Loucy (cell line): ENCODE measurements at regions not wholly inside any gene's neighbourhood (a gene's known extent, or its start where the extent isn't known, plus 50 kb on each side); places are given as distances from the start of the nearest gene placed in this dataset.

Experiments
- H2AFZ ChIP-seq: fragments of 200-600 bp; sonication (generic); 2 replicates; pipeline ENCODE4 v1.6.0; 2016; ENCODE audit warnings: antibody characterized with exemption, mild to moderate bottlenecking, low read length, moderate library complexity
- H3F3A ChIP-seq: fragments of 200-600 bp; 2 replicates; pipeline ENCODE4 v1.6.0; 2016; ENCODE audit warnings: antibody characterized with exemption, low read depth, mild to moderate bottlenecking
- H3K27me3 ChIP-seq: fragments of 200-600 bp; sonication (generic); 2 replicates; pipeline ENCODE4 v1.6.1; 2014; ENCODE audit warnings: low read length, mild to moderate bottlenecking; ENCODE audit not compliant: insufficient read depth, poor library complexity, severe bottlenecking
- H3K36me3 ChIP-seq: fragments of 200-600 bp; sonication (generic); 2 replicates; pipeline ENCODE4 v1.6.1; 2016; ENCODE audit warnings: low read length; ENCODE audit not compliant: insufficient read depth
- H3K4me1 ChIP-seq: fragments of 200-600 bp; sonication (generic); 2 replicates; pipeline ENCODE4 v1.5.1; 2014; ENCODE audit warnings: low read length, mild to moderate bottlenecking; ENCODE audit not compliant: insufficient read depth, poor library complexity, severe bottlenecking
- H3K4me2 ChIP-seq: fragments of 200-600 bp; sonication (generic); 2 replicates; pipeline ENCODE4 v1.6.0; 2014; ENCODE audit warnings: antibody characterized with exemption, low read length, low read depth, mild to moderate bottlenecking; ENCODE audit not compliant: poor library complexity, severe bottlenecking
- H3K4me3 ChIP-seq: fragments of 200-600 bp; sonication (generic); 2 replicates; pipeline ENCODE4 v1.5.1; 2014; ENCODE audit warnings: low read length, mild to moderate bottlenecking, mixed read lengths; ENCODE audit not compliant: poor library complexity, severe bottlenecking
- H3K79me2 ChIP-seq: fragments of 200-600 bp; sonication (generic); 2 replicates; pipeline ENCODE4 v1.6.1; 2014; ENCODE audit warnings: low read length; ENCODE audit not compliant: insufficient read depth
- H3K9ac ChIP-seq: fragments of 200-600 bp; sonication (generic); 2 replicates; pipeline ENCODE4 v1.6.0; 2014; ENCODE audit warnings: mild to moderate bottlenecking, low read depth, low read length, moderate library complexity; ENCODE audit not compliant: poor library complexity, severe bottlenecking
- H3K9me2 ChIP-seq: fragments of 200-600 bp; sonication (generic); replicated peaks from 2 replicates; pipeline ENCODE4 v1.6.1; 2016; ENCODE audit warnings: low read depth, low read length, mixed read lengths
- H3K9me3 ChIP-seq: fragments of 200-600 bp; sonication (generic); 2 replicates; pipeline ENCODE4 v1.6.1; 2014; ENCODE audit warnings: mild to moderate bottlenecking, antibody characterized with exemption, low read length, low read depth; ENCODE audit not compliant: insufficient read depth
- H4K20me1 ChIP-seq: fragments of 200-600 bp; sonication (generic); 2 replicates; pipeline ENCODE4 v1.6.0; 2014; ENCODE audit warnings: antibody characterized with exemption, low read length, mild to moderate bottlenecking; ENCODE audit not compliant: insufficient read depth, poor library complexity, severe bottlenecking
- EZH2phosphoT487 ChIP-seq: fragments of 200-600 bp; IDR thresholded peaks from 2 replicates; pipeline ENCODE4 v1.6.1; 2018; ENCODE audit warnings: antibody characterized with exemption, mild to moderate bottlenecking, moderate library complexity, borderline replicate concordance
- TF ChIP-seq, protein P1 (sequence below): fragments of 200-600 bp; sonication (generic); conservative IDR thresholded peaks from 2 replicates; pipeline ENCODE4 v1.5.1; 2014; ENCODE audit warnings: mild to moderate bottlenecking, antibody characterized with exemption, low read length

DNA sequence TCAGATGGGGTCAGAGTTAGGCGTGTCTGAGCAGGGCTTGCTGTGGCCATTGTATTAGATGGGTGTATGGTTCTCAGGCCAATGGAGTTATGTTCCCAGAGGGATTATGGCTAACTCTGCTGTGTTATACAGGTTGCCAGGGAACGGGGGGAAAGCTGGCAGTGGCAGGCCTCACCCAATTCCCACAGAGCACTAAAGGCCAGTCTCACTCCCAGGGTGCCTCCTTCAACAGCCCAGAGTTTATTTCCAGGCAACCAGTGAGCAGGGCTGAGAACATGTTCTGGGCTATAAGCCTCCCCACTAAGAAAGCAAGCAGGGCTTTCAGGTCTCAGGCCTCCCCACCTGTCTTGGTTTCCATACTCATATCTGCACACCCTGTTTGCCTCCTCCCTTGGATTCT is 597.9 kb downstream of the ZNF608 start:
- H3K9ac ChIP-seq: no peak overlapping the region
- no peak overlapping the region for H3K4me2 ChIP-seq
- H3K9me3 ChIP-seq: no peaks in the 10 kb centered on the region; the same call in 1 of the 2 replicates
- no peaks in the 10 kb centered on the region for H3K4me1 ChIP-seq
- no peak for TF ChIP-seq EZH2phosphoT487
- TF ChIP-seq, protein P1, sequence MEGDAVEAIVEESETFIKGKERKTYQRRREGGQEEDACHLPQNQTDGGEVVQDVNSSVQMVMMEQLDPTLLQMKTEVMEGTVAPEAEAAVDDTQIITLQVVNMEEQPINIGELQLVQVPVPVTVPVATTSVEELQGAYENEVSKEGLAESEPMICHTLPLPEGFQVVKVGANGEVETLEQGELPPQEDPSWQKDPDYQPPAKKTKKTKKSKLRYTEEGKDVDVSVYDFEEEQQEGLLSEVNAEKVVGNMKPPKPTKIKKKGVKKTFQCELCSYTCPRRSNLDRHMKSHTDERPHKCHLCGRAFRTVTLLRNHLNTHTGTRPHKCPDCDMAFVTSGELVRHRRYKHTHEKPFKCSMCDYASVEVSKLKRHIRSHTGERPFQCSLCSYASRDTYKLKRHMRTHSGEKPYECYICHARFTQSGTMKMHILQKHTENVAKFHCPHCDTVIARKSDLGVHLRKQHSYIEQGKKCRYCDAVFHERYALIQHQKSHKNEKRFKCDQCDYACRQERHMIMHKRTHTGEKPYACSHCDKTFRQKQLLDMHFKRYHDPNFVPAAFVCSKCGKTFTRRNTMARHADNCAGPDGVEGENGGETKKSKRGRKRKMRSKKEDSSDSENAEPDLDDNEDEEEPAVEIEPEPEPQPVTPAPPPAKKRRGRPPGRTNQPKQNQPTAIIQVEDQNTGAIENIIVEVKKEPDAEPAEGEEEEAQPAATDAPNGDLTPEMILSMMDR: no peak
- H4K20me1 ChIP-seq: no peaks in the 10 kb centered on the region
- H3K79me2 ChIP-seq: no peaks in the 10 kb centered on the region
- H3K4me3 ChIP-seq: no peak overlapping the region
- no peaks in the 10 kb centered on the region for H3K27me3 ChIP-seq
- no peaks in the 10 kb centered on the region for H3K36me3 ChIP-seq
- no peaks in the 10 kb centered on the region for H3F3A ChIP-seq
- no peak overlapping the region for H2AFZ ChIP-seq
- H3K9me2 ChIP-seq: no peaks in the 10 kb centered on the region

DNA sequence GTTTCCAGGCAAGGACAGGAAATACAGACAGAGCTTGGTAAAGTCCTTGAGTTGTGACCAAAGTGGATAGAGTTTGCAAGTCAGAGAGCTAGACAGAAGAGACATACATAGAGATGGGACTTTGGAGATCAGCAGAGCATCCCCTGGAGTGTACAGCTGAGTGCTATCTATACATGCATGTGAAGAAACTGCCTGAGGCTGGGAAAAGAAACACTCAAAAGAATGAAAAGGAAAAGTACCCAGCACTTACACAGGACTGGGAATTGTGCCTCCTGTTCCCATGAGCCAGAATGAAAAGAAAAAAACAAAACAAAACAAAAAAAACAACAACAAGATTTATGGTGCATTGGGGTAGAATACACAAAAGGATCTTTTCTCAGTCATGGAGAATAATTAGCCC is 606.4 kb downstream of the ZNF608 start:
- no peaks in the 10 kb centered on the region for H3K4me1 ChIP-seq
- no peak overlapping the region for H3K9ac ChIP-seq
- H3K4me2 ChIP-seq: no peak overlapping the region
- no peaks in the 10 kb centered on the region for H3K79me2 ChIP-seq
- H2AFZ ChIP-seq: no peak overlapping the region
- H3K36me3 ChIP-seq: no peaks in the 10 kb centered on the region
- H3K27me3 ChIP-seq: no peaks in the 10 kb centered on the region
- no peak overlapping the region for H3K4me3 ChIP-seq
- no peaks in the 10 kb centered on the region for H3K9me2 ChIP-seq
- no peaks in the 10 kb centered on the region for H4K20me1 ChIP-seq
- TF ChIP-seq EZH2phosphoT487: no peak
- TF ChIP-seq, protein P1: no peak
- H3F3A ChIP-seq: no peaks in the 10 kb centered on the region
- H3K9me3 ChIP-seq: no peaks in the 10 kb centered on the region

DNA sequence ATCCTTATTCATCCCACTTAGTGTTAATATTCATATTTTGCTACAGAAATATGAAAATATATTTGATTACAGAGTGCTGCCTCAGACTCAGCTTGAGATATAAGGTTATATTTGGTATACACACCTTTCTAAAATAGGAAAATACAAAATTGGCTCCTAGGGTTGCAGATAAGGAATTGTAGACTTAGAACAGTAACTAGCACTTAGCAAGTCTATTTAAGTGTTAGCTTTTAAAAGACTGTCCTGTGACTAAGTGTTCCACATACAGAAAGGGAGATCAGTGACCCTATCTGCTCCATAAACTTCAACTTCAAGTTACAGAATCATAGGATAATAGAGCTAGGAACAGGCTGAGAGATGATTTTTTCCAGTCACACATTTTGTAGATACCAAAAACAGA is 607.0 kb downstream of the ZNF608 start:
- TF ChIP-seq, protein P1: no peak
- TF ChIP-seq EZH2phosphoT487: no peak
- no peaks in the 10 kb centered on the region for H3K79me2 ChIP-seq
- H3K4me2 ChIP-seq: no peak overlapping the region
- no peaks in the 10 kb centered on the region for H3K36me3 ChIP-seq
- H3K9me3 ChIP-seq: no peaks in the 10 kb centered on the region
- no peak overlapping the region for H3K4me3 ChIP-seq
- no peaks in the 10 kb centered on the region for H4K20me1 ChIP-seq
- H3K9ac ChIP-seq: no peak overlapping the region
- no peak overlapping the region for H2AFZ ChIP-seq
- H3K4me1 ChIP-seq: no peaks in the 10 kb centered on the region
- no peaks in the 10 kb centered on the region for H3K9me2 ChIP-seq
- H3K27me3 ChIP-seq: no peaks in the 10 kb centered on the region
- H3F3A ChIP-seq: no peaks in the 10 kb centered on the region
